Tibial artery (tissue), 4 donors: ENCODE measurements at regions not wholly inside any gene's neighbourhood (a gene's known extent, or its start where the extent isn't known, plus 50 kb on each side); places are given as distances from the start of the nearest gene placed in this dataset.

Source experiments
- DNase-seq, 2 donors: peaks; one replicate each; pipeline ENCODE4 v3.0.0-alpha.2; 2019
- H3K27ac ChIP-seq, 2 donors: fragments of 200-600 bp; sonication (generic) in 1 of 2; 1 replicate in 1 of 2; 2 replicates in 1 of 2; pipeline ENCODE4 v1.5.1; 2018 to 2019; ENCODE audit warnings: mild to moderate bottlenecking in 1 of 2
- H3K27me3 ChIP-seq, 2 donors: fragments of 200-600 bp; sonication (generic) in 1 of 2; one replicate each; pipeline versions ENCODE4 v1.5.1 to v1.6.0; 2016 to 2019
- H3K36me3 ChIP-seq, 3 donors: fragments of 200-600 bp; sonication (generic) in 2 of 3; one replicate each; pipeline ENCODE4 v1.5.1; 2016 to 2019; ENCODE audit warnings: mild to moderate bottlenecking in 2 of 3
- H3K4me1 ChIP-seq, 4 donors: fragments of 200-600 bp; sonication (generic) in 2 of 4; 1 replicate in 3 of 4; 2 replicates in 1 of 4; pipeline ENCODE4 v1.5.1; 2016 to 2019
- H3K4me3 ChIP-seq, 2 donors: fragments of 200-600 bp; sonication (generic) in 1 of 2; 1 replicate in 1 of 2; 2 replicates in 1 of 2; pipeline ENCODE4 v1.5.1; 2018 to 2019; ENCODE audit warnings: mild to moderate bottlenecking in 2 of 2
- H3K9me3 ChIP-seq, 3 donors: fragments of 200-600 bp; sonication (generic) in 1 of 3; one replicate each; pipeline ENCODE4 v1.5.1; 2016 to 2019
- CTCF ChIP-seq, 2 experiments: fragments of 200-600 bp in 1 of 2; fragments of 450-650 bp in 1 of 2; IDR thresholded peaks; one replicate each; pipeline ENCODE4 v1.5.1; 2017 to 2019; ENCODE audit warnings: antibody characterized with exemption in 2 of 2, mild to moderate bottlenecking in 1 of 2, moderate library complexity in 1 of 2
- intact Hi-C: fragments of 100-400 bp; cut with DNase I; formaldehyde crosslinking; loops from one replicate; pipeline ENCODE4 v1.15.0; 2023; ENCODE audit warnings: low total_unique reads

DNA sequence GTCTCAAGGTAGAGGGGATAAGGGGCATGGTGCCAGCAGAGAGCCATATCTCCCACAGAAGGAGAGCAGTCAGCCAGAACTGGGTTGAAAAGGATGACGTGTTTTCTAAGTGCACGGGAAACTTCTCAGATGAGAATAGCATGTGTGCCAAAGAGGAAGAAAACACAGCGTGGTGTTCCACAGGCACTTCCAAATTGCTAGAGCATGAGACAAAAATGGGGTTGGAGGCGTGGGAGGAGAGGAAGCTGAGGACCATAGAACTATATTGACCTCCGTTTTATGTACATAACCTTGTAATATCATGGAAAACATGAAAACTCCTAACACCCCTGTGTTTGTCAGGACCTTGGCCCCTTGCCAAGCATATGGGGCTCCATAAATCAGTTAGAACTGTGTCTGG lies 682.7 kb upstream of the RAB6C start:
- no peaks in the 10 kb centered on the region for H3K36me3 ChIP-seq
- peak overlapping the region; percentile 72 to 82 for H3K27ac ChIP-seq
- H3K9me3 ChIP-seq: no peaks in the 10 kb centered on the region
- DNase-seq: peak in 1 of 2 donors; percentile 52
- no peak overlapping the region for H3K4me3 ChIP-seq
- peaks cover 0 to 39% (median 32%) of the 10 kb centered on the region in 4 donors for H3K4me1 ChIP-seq
- H3K27me3 ChIP-seq: no peaks in the 10 kb centered on the region
- intact Hi-C loops: no loop called here
- no peak for TF ChIP-seq CTCF (IDR thresholded peaks at IDR 0.05)

DNA sequence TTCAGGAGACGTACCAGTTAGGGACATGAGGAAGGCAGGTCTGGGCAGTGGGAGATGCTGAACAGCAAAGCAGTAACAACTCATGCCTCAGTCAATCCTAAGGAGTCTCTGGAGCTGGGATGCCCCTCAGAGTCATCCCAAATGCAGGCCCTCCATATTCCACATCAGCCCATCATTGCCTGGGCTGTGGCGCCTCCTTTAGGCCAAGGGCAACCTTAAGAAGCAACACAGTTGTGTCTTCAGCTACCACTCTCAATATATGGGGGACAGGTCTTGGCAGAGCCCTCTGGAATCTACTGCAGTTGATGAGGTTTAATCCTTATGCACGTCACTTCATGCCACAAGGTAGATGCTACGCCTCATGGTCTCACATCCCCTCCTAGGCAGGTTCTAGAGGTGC lies 682.0 kb upstream of the RAB6C start:
- peak overlapping the region; percentile 72 to 82 for H3K27ac ChIP-seq
- no peak overlapping the region for H3K4me3 ChIP-seq
- H3K9me3 ChIP-seq: no peaks in the 10 kb centered on the region
- H3K4me1 ChIP-seq: peaks cover 0 to 45% (median 38%) of the 10 kb centered on the region in 4 donors
- no peak for TF ChIP-seq CTCF (IDR thresholded peaks at IDR 0.05)
- H3K27me3 ChIP-seq: no peaks in the 10 kb centered on the region
- intact Hi-C loops: no loop called here
- no peak for DNase-seq
- H3K36me3 ChIP-seq: no peaks in the 10 kb centered on the region

- Histone ChIP-seq H3K9me3 (no peaks in the 10 kb centered on the region), H3K27me3 (no peaks in the 10 kb centered on the region), H3K4me1 (peaks cover 0 to 61% (median 47%) of the 10 kb centered on the region in 4 donors), H3K4me3 (no peak overlapping the region), H3K36me3 (no peaks in the 10 kb centered on the region), H3K27ac (peak overlapping the region; percentile 70 to 79)
- no peak for TF ChIP-seq CTCF (IDR thresholded peaks at IDR 0.05)
- no peak for DNase-seq
- intact Hi-C loops: no loop called here
Measured at GRCh38 chr2:129299338-129299737, 680.1 kb upstream of the RAB6C start.

- peak overlapping the region; percentile 70 to 79 for H3K27ac ChIP-seq
- peaks cover 0 to 61% (median 47%) of the 10 kb centered on the region in 4 donors for H3K4me1 ChIP-seq
- DNase-seq: no peak
- H3K9me3 ChIP-seq: no peaks in the 10 kb centered on the region
- H3K36me3 ChIP-seq: no peaks in the 10 kb centered on the region
- intact Hi-C loops: loop anchor here (10.0 kb wide), 1 partner anchor 975 kb away; no protein-coding TSS in a partner anchor
- no peak for TF ChIP-seq CTCF (IDR thresholded peaks at IDR 0.05)
- H3K4me3 ChIP-seq: no peak overlapping the region
- no peaks in the 10 kb centered on the region for H3K27me3 ChIP-seq
Measured at GRCh38 chr2:129299756-129300155, 679.7 kb upstream of the RAB6C start.

- no peak for TF ChIP-seq CTCF (IDR thresholded peaks at IDR 0.05)
- no peak for DNase-seq
- Histone ChIP-seq H3K9me3 (no peaks in the 10 kb centered on the region), H3K27me3 (no peaks in the 10 kb centered on the region), H3K36me3 (no peaks in the 10 kb centered on the region), H3K4me3 (no peak overlapping the region), H3K4me1 (peaks cover 0 to 61% (median 47%) of the 10 kb centered on the region in 4 donors), H3K27ac (peak overlapping the region; percentile 70 to 79)
- intact Hi-C loops: loop anchor here (10.0 kb wide), 1 partner anchor 976 kb away; no protein-coding TSS in a partner anchor
Measured at GRCh38 chr2:129300456-129300855, 679.0 kb upstream of the RAB6C start.
